ENCODE measurements at regions not wholly inside any gene's neighbourhood (a gene's known extent, or its start where the extent isn't known, plus 50 kb on each side); places are given as distances from the start of the nearest gene placed in this dataset.

DNA sequence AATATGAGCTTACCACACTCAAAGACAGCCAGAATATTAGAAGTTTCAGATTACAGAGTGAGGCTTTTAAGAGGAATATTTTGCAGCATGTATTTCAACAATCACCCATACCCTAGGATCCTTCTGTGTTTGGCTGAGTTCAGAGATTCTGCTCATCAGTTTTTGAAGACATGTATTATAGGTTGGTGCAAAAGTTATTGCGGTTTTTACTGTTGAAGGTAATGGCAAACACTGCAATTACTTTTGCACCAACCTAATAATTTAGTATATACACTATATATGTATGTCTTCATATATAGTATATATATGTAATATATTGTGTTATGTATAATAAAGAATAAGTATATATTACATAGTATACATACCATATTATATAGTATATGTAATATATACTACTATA is 435.1 kb downstream of the IRS2 start:
- TF ChIP-seq, protein P1, sequence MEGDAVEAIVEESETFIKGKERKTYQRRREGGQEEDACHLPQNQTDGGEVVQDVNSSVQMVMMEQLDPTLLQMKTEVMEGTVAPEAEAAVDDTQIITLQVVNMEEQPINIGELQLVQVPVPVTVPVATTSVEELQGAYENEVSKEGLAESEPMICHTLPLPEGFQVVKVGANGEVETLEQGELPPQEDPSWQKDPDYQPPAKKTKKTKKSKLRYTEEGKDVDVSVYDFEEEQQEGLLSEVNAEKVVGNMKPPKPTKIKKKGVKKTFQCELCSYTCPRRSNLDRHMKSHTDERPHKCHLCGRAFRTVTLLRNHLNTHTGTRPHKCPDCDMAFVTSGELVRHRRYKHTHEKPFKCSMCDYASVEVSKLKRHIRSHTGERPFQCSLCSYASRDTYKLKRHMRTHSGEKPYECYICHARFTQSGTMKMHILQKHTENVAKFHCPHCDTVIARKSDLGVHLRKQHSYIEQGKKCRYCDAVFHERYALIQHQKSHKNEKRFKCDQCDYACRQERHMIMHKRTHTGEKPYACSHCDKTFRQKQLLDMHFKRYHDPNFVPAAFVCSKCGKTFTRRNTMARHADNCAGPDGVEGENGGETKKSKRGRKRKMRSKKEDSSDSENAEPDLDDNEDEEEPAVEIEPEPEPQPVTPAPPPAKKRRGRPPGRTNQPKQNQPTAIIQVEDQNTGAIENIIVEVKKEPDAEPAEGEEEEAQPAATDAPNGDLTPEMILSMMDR (IDR thresholded peaks at IDR 0.05; ENCODE audit: insufficient read depth, low read length, poor library complexity, severe bottlenecking), result no peak

GRCh38 chr13:109348519-109349258 is 437.7 kb downstream of the IRS2 start:
- Histone ChIP-seq H3K4me3 (ENCODE audit: low read depth, low read length) (no peak overlapping the region), H3K27me3 (ENCODE audit: control insufficient read depth, insufficient read depth, low read length) (no peaks in the 10 kb centered on the region), H3K36me3 (ENCODE audit: control insufficient read depth, insufficient read depth, low read length) (no peaks in the 10 kb centered on the region)
- DNase-seq (ENCODE audit: low read depth), result no peak
- TF ChIP-seq, protein P1 (IDR thresholded peaks at IDR 0.05; ENCODE audit: insufficient read depth, low read length, poor library complexity, severe bottlenecking), result no peak

More for the DNA sequence above, 435.1 kb downstream of the IRS2 start:
- no peaks in the 10 kb centered on the region for H3K27me3 ChIP-seq (ENCODE audit: control insufficient read depth, insufficient read depth, low read length)
- no peaks in the 10 kb centered on the region for H3K36me3 ChIP-seq (ENCODE audit: control insufficient read depth, insufficient read depth, low read length)
- no peak overlapping the region for H3K4me3 ChIP-seq (ENCODE audit: low read depth, low read length)
- no peak for DNase-seq (ENCODE audit: low read depth)

DNA sequence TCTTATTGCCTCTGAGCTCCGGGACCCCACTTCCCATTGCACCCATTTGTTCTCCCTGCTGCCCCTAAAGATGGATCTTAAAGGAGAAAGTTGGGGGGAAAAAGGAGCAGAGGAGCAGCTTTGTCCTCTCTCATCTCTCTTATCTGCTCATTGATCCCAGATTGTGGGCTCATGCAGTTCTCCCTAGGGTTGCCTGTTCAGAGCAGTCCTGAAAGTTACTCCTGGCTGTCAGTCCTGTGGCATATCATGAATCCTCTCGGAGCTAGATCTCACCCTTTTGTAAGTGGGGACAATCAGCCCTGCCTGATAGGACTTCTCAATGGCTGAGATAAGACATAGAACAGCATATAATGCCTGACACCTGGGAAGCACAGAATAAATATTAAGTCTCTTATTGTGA is 440.3 kb downstream of the IRS2 start:
- TF ChIP-seq, protein P1 (IDR thresholded peaks at IDR 0.05; ENCODE audit: insufficient read depth, low read length, poor library complexity, severe bottlenecking), result no peak
- Histone ChIP-seq H3K27me3 (ENCODE audit: control insufficient read depth, insufficient read depth, low read length) (no peaks in the 10 kb centered on the region), H3K4me3 (ENCODE audit: low read depth, low read length) (no peak overlapping the region), H3K36me3 (ENCODE audit: control insufficient read depth, insufficient read depth, low read length) (no peaks in the 10 kb centered on the region)
- no peak for DNase-seq (ENCODE audit: low read depth)

GRCh38 chr13:109345433-109345941 is 440.9 kb downstream of the IRS2 start:
- TF ChIP-seq, protein P1 (IDR thresholded peaks at IDR 0.05; ENCODE audit: insufficient read depth, low read length, poor library complexity, severe bottlenecking), result no peak
- no peak overlapping the region for H3K4me3 ChIP-seq (ENCODE audit: low read depth, low read length)
- DNase-seq (ENCODE audit: low read depth), result peak; percentile 55
- H3K36me3 ChIP-seq (ENCODE audit: control insufficient read depth, insufficient read depth, low read length), result no peaks in the 10 kb centered on the region
- no peaks in the 10 kb centered on the region for H3K27me3 ChIP-seq (ENCODE audit: control insufficient read depth, insufficient read depth, low read length)

GRCh38 chr13:109344552-109345157 is 441.7 kb downstream of the IRS2 start:
- no peaks in the 10 kb centered on the region for H3K27me3 ChIP-seq (ENCODE audit: control insufficient read depth, insufficient read depth, low read length)
- TF ChIP-seq, protein P1 (IDR thresholded peaks at IDR 0.05; ENCODE audit: insufficient read depth, low read length, poor library complexity, severe bottlenecking), result no peak
- no peaks in the 10 kb centered on the region for H3K36me3 ChIP-seq (ENCODE audit: control insufficient read depth, insufficient read depth, low read length)
- peak; percentile 34 for DNase-seq (ENCODE audit: low read depth)
- no peak overlapping the region for H3K4me3 ChIP-seq (ENCODE audit: low read depth, low read length)
